HL-60 (cell line): ENCODE measurements at regions not wholly inside any gene's neighbourhood (a gene's known extent, or its start where the extent isn't known, plus 50 kb on each side); places are given as distances from the start of the nearest gene placed in this dataset.

Source experiments
- DNase-seq, 2 experiments: peaks; one replicate each; pipeline ENCODE4 v3.0.0-alpha.2; 2010 to 2020; ENCODE audit warnings: low read depth in 1 of 2, low spot score in 1 of 2
- H3K27ac ChIP-seq: fragments of 250-450 bp; sonication (Bioruptor Pico); replicated peaks from 2 replicates; pipeline ENCODE4 v1.5.1; 2020; ENCODE audit warnings: mild to moderate bottlenecking, moderate library complexity
- H3K27me3 ChIP-seq: fragments of 250-450 bp; sonication (Bioruptor Pico); 2 replicates; pipeline ENCODE4 v1.5.1; 2021; ENCODE audit warnings: mild to moderate bottlenecking, moderate library complexity; ENCODE audit not compliant: insufficient read depth, poor library complexity, severe bottlenecking
- H3K4me3 ChIP-seq: replicated peaks from 2 replicates; pipeline ENCODE4 v1.5.1; 2011; ENCODE audit warnings: mild to moderate bottlenecking, control low read depth, low read length; ENCODE audit not compliant: insufficient read depth
- GABPA ChIP-seq: IDR thresholded peaks from 2 replicates; pipeline ENCODE4 v1.6.1; 2012; ENCODE audit warnings: low read depth
- POLR2AphosphoS5 ChIP-seq: IDR thresholded peaks from 2 replicates; pipeline ENCODE4 v1.6.1; 2012; ENCODE audit warnings: low read depth
- SPI1 ChIP-seq: IDR thresholded peaks from 2 replicates; pipeline ENCODE4 v1.6.1; 2012; ENCODE audit warnings: low read depth, mild to moderate bottlenecking, borderline replicate concordance
- TF ChIP-seq, protein P1 (sequence below): IDR thresholded peaks from one replicate; pipeline ENCODE4 v1.5.1; 2011; ENCODE audit warnings: low read length, control low read depth, inconsistent platforms; ENCODE audit not compliant: insufficient read depth
- TF ChIP-seq, protein P2 (sequence below): IDR thresholded peaks from 2 replicates; pipeline ENCODE4 v1.6.1; 2012; ENCODE audit warnings: low read depth; ENCODE audit not compliant: insufficient replicate concordance

DNA sequence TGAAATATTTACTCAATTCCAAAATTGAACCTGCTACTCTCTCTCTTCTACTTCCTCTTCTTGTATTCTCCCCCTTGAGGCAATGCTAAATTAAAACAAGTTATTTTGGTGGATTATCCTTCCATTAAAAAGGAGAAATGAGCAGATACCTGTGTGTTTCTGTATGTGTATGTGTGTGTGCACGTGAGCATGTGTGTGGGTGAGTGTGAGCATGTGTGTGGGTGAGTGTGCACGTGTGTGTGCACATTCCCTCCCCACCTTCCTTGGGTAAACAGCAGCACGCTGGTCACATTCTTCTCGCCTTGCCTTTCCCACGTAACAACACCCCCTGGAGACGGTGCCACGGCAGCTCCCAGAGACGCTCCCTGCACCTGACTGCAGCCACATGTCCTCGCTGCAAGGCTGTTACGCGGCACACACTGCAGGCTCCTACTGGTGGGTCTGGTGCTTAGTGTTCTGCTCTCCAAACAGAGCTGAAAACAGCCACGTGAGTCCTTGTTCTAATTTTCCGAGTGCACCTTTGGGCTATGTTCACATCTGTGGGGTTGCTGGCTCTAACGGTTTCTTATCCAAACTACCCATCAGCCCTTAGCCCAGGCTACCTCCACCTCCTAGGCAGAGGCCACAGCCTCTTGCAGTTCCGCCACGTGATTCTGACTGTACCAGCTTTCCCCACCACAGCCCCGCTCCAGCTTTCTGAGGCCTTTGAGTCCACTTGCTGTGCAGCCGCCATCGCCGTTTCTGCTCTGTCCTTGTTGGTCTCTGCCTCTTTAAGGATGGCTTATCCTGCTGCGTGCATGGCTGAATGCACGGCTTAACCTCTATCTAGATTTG, 123.4 kb downstream of the CTTN start:
- H3K27ac ChIP-seq, result no peak overlapping the region
- peaks cover 6% of the 10 kb centered on the region for H3K27me3 ChIP-seq
- TF ChIP-seq POLR2AphosphoS5 (no peak), SPI1 (no peak), GABPA (no peak)
- TF ChIP-seq, protein P1, sequence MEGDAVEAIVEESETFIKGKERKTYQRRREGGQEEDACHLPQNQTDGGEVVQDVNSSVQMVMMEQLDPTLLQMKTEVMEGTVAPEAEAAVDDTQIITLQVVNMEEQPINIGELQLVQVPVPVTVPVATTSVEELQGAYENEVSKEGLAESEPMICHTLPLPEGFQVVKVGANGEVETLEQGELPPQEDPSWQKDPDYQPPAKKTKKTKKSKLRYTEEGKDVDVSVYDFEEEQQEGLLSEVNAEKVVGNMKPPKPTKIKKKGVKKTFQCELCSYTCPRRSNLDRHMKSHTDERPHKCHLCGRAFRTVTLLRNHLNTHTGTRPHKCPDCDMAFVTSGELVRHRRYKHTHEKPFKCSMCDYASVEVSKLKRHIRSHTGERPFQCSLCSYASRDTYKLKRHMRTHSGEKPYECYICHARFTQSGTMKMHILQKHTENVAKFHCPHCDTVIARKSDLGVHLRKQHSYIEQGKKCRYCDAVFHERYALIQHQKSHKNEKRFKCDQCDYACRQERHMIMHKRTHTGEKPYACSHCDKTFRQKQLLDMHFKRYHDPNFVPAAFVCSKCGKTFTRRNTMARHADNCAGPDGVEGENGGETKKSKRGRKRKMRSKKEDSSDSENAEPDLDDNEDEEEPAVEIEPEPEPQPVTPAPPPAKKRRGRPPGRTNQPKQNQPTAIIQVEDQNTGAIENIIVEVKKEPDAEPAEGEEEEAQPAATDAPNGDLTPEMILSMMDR, result no peak
- TF ChIP-seq, protein P2, sequence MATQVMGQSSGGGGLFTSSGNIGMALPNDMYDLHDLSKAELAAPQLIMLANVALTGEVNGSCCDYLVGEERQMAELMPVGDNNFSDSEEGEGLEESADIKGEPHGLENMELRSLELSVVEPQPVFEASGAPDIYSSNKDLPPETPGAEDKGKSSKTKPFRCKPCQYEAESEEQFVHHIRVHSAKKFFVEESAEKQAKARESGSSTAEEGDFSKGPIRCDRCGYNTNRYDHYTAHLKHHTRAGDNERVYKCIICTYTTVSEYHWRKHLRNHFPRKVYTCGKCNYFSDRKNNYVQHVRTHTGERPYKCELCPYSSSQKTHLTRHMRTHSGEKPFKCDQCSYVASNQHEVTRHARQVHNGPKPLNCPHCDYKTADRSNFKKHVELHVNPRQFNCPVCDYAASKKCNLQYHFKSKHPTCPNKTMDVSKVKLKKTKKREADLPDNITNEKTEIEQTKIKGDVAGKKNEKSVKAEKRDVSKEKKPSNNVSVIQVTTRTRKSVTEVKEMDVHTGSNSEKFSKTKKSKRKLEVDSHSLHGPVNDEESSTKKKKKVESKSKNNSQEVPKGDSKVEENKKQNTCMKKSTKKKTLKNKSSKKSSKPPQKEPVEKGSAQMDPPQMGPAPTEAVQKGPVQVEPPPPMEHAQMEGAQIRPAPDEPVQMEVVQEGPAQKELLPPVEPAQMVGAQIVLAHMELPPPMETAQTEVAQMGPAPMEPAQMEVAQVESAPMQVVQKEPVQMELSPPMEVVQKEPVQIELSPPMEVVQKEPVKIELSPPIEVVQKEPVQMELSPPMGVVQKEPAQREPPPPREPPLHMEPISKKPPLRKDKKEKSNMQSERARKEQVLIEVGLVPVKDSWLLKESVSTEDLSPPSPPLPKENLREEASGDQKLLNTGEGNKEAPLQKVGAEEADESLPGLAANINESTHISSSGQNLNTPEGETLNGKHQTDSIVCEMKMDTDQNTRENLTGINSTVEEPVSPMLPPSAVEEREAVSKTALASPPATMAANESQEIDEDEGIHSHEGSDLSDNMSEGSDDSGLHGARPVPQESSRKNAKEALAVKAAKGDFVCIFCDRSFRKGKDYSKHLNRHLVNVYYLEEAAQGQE, result no peak
- no peak overlapping the region for H3K4me3 ChIP-seq
- DNase-seq, result no peak

DNA sequence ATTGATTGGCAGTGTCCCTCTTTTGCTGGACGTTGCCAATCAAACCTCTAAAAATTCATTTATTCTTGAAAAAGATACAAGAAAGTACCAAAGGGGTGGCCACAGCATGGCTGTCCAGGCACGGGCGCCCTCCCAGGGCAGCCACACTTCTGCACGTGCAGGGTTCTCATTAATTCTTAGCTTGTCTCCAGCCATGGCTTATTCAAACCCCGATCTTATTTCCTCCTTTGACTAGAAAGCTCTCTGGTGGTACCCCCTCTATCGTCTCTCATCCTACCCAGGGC, 123.9 kb downstream of the CTTN start:
- H3K27me3 ChIP-seq, result peaks cover 6% of the 10 kb centered on the region
- H3K4me3 ChIP-seq, result no peak overlapping the region
- DNase-seq, result no peak
- H3K27ac ChIP-seq, result no peak overlapping the region
- TF ChIP-seq, protein P1, result no peak
- no peak for TF ChIP-seq POLR2AphosphoS5
- TF ChIP-seq, protein P2, result no peak
- TF ChIP-seq SPI1, result no peak
- TF ChIP-seq GABPA, result no peak

DNA sequence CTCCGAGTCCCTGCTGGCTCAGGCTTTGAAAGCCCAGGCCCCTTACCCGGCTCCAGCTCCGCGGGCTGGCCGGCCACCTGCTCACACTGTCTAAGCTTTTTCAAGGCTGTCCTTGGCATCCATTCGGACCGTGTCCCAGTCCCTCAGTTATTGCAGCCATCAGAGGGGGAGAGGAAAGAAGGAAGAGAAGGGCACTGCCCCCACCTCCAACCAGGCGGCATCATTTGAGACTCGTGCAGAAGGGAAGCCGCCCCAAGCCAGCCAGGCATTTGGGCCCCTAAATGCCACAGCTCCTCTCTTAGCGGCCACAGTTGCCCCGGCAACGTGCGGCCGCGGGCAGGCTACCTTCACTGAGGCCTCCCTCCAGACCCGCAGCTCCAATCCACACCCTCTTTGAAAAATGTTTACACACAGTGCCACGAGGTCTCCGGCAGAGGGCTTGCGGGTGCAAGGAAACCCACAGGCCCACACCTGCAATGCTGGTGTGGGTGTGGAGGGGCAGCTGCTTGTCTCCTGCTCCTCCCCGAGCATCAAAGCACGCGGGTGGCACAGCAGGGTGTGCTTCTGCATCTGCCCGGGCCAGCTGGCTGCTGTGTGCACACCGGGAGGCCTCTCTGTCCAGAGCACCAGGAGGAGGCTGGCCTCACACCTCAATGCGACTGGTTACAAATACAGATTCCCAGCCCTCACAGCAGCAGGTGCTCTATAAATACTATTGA, 124.4 kb downstream of the CTTN start:
- Histone ChIP-seq H3K27ac (no peak overlapping the region), H3K27me3 (peaks cover 6% of the 10 kb centered on the region)
- DNase-seq, result no peak

More for the DNA sequence above, 124.4 kb downstream of the CTTN start:
- H3K4me3 ChIP-seq, result no peak overlapping the region
- TF ChIP-seq GABPA (no peak), POLR2AphosphoS5 (no peak), SPI1 (no peak)
- TF ChIP-seq, protein P1, result no peak
- TF ChIP-seq, protein P2, result no peak
